ENCODE measurements at regions not wholly inside any gene's neighbourhood (a gene's known extent, or its start where the extent isn't known, plus 50 kb on each side); places are given as distances from the start of the nearest gene placed in this dataset.
"Not testable (repeated sequence)": the region's sequence is repeated elsewhere in the genome, so short reads cannot be mapped to it uniquely, and the experiment has no call there.

DNA sequence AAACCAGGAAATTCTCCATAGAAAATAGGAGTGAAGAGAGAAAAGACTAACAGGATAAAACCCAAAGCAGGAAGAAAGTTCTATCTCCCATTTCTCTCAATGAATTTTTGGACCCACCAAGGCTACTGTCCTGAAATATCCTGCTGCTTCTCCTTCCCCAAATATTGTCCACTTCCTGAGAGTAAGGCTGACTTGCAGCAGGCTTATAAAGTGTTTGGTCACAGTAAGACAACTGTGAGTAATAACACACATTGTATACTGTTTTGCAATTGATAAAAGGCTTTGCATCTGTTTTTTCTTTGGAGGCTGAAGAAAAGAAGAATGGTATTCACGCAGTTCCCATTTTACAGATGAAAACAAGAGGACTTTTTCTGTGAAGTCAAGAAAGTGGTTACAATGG lies 52.8 kb downstream of the FOXD4L6 start:
- DNase-seq: not testable (repeated sequence)

DNA sequence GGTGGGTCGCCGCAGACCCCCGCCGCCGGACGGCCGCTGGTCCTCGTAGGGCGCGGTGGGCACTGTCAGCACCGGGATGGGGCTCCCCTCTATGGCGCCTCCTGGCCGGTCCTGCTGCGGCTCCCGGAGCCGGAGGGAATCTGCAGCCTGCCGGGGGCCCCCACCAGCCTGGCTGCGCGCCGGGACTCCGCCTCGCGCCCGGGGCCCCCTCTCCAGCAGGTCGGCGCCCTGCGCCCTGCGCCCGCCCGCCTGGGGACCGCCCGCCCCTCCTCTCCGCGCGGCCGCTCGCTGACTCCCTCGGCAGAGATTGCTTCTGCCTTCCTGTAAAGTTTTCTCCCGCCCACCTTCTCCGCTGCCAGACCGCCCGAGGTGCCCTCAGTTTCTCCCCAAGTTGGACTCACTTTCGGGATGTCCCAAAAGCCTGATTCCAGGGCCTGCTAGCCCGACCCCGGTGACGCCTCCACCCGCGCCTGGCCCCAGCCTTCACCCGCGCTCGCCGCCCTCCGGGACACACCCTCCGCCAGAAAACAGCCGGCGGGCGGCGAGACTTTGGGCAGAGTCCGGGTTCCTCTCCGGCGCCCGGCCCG lies 54.0 kb downstream of the FOXD4L6 start:
- DNase-seq: not testable (repeated sequence)

DNA sequence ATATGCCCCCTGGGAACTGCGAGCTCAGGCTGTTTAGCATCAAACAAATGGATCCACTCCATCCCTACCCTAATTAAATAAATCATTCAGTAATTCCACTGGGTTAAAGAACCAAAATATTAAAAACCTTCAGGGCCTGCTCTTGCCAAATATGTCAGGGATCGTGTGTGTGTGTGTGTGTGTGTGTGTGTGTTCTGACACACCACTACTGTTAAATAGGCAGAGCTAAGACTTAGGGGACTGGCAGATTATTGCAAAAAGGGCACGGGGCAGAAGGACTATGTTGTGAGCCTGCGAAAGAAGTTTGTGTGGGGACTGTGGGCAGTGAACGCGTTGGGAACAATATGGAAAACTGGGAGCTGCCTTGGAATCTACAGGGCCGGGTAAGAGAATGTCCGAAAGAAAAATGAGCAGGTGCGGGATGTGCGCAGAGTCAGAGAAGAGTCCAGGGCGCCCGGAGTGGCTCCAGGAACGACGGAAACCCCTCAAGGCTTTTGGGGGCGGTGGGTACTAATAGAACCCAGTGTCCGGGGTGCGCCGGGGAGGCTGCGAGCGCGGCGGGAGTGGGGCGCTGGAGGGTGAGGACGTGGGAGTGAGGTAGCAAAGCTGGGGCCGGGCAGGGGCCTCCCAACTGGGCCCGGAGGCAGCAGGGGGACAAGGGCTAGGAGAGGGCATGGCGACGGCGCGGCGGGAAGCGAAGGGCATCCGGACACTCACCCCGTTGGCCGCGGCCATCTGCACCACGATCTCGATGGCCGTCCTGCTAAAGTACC lies 54.8 kb downstream of the FOXD4L6 start:
- not testable (repeated sequence) for DNase-seq

DNA sequence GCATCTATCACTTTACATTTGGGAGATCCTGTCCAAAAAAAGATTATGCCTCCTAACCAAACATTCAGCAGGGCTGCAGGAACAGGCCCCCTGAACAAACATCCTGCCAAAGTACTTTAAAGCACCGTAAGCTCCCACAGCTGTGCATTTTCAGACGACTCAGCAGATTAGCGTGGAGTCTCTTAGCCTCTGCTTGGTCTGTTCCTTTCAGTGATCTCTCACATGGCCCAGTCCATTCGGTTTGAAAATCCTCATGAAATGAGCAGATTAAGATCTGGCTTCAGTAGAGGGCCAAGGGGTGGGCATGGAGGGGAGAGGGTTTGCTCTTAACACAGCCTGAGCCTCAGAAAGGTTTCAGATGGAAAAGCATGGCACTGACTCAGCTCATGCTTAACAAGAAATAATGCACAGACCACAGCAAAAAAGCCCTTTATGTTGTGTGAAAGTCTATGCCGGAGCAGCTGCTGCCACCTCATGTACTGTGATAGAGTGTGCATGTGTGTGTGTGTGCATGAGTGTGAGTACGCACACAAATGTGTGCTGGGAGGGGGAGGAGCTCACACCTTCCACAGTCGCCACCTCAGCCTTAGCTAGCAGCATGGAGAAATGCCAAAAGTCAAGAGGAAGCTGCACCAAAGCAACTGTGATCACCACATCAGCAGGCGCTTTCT lies 64.2 kb downstream of the FOXD4L6 start:
- DNase-seq: peak; percentile 7

DNA sequence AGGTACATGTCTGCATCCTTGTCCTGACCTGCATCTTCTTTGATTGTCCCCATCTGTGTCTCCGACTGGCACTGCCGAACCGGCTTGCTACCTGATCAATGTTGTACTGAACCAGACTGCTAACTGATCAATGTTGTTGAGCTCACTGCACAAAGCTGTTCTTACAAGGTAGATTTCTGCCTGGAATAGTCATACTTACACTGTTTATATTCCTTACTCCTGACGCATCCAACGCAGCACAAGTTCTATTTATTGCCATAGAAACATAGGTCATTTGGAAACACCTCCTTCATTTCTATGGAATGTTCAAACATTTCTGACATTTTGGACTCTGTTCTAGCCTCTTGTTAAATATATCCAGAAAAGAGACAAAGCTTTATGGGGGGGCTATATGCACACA lies 65.2 kb downstream of the FOXD4L6 start:
- DNase-seq: not testable (repeated sequence)

DNA sequence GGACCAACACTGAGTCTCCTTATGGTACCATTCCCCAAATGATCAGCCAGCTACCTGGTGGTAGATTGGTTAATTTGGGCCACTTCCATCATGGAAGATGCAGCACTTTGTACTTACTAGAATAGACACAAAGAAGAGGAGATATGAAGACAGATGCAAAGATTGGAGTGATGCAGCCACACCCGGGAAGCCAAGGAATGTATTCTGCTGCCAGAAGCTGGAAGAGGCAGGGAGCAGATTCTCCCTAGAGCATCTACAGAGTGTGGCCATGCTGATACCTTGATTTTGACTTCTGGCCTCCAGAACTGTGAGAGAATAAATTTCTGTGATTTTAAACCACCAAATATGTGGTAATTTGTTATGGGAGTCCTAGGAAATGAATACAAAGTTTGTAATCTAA lies 68.9 kb downstream of the FOXD4L6 start:
- DNase-seq: not testable (repeated sequence)

DNA sequence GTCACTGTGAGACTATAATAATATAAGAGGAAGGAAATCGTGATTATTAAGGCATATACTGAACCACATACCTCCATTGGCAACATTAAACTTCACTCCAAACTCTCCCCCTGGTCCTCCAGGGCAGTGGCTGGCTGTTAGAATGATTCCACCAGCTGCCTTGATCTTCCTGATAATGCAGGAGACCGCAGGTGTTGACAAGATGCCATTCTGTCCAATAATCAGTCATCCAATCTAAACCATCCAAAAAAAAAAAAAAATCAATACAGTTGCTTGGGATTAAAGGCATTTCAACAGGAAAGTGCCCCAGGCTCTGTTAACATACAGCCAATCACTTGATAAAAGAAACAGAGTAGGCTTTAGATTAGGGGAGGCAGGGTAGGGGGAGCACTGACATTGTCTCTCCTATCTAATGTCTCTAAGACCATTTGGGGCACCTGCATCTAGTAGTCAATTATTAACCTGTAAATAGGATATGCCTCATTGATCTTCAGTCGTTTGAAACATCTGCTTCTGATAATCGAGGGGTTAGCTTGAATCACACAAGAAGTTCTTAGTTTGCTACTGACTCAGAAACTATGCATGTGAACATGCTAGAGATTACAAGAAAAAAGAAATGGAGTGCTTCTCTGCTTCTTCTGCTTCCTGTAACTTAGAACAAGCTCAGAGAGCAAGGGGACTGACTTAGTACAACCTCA lies 74.7 kb downstream of the FOXD4L6 start:
- DNase-seq: not testable (repeated sequence)

DNA sequence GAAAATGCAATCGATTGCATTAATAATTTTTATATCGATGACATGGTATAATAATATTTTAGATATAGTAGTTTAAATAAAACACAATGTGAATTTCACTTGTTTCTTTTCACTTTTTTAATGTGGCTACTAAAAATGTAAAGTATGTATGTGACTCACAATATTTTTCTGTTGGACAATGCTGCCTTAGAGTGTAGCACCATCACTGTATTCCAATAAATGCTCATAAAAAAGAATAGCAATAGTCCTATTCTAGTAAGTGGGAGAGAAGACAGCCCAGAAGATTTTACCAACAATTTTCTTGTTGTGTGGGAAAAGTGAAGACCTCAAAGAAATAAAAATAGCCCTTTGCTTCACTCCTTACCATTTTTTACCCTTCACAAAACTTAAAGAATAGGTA lies 79.8 kb downstream of the FOXD4L6 start:
- not testable (repeated sequence) for DNase-seq

DNA sequence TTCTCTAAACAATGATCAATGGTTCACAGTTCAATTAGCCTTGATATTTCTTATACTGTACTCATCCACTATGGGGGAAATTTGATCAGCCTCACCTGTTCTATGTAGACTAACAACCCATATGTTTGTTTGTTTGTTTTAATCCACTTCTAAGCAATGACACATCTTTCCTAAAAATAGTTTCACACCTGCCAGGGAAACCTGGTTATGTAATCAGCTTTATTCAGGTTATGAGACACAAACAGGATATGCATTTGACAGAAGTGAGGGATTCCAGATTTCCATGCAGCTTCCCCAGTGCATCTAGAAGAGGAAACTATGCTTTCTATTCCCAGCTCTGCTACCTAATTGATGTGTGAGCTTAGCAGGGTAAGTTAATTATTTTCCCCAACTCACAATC lies 80.7 kb downstream of the FOXD4L6 start:
- not testable (repeated sequence) for DNase-seq

DNA sequence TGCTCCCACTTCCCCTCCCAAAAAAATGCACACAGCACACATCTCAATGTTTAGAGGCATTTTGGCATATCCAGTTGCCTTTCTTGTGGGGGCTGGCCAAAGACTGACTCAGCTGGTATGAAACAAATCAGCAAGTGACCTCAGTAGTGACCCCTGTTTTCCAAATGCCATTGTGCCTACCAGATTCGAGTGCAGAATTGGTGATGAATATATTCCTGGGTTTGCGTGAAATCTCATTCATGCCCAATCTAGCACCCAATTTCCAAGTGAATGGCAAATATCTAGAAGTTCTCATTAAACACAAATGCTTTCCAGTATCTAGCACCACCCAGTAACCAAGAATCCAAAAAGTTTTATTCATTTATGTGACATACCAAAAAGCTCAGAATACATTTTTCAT lies 83.6 kb downstream of the FOXD4L6 start:
- not testable (repeated sequence) for DNase-seq

DNA sequence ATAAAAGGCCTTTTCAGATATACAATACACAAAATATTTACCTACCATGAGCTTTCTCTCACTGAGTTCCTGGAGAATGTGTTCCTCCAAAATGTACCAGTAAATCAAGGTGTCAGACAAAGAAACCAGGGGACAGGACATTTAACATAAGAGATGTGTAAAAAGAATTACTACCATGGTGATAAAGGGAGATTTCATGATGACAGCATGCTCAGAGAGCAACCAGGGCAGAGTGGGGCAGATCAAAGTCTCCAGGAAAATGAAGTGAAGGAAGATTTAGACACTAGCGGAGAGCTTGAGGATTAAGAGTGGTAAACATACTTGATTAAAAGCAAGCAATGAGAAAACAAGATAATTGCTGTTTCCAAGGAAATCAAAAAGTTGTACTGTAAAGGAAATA lies 85.0 kb downstream of the FOXD4L6 start:
- DNase-seq: not testable (repeated sequence)

DNA sequence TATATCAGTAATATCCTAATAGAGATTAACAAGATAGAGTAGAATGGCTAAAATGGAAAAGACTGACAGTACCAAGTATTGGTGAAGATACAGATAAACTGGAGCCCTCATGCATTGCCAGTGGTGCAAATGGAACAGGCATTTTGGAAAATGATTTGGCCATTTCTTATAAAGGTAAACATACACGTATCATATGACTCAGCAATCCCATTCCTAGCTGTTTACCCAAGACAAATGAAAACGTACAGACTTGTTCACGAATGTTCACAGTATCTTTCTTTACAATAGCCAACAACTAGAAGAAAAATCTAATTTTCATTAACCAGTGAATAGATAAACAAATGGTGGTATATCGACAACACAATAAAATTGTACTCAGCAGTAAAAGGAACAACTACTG lies 86.4 kb downstream of the FOXD4L6 start:
- not testable (repeated sequence) for DNase-seq

DNA sequence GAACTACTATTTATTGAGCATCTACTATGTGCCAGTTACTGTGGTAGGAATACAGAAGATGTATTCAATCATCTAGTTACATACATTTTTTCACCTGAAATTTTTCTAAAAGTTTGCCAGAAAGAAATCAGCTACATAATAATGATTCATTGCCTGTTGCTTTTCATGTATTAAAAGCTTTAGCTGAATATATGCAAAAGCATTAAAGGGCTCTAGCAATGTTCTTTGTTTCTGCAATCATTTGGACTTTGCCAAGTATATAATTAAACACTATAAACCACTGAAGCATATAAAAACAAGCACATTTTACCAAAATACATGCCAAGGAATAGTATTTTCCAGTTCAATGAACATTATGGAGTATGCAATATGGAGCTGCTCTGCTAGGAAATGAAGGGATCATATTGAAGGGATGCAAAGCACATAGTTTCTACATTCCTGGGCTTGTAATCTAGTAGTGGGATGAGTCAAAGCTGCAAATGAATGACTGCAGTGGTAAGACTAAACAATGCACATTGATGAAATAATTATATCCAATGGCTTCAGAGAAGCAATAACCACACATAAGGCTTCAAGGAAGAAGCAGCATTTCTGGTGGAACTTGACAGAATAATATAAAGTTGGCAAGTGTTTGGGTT lies 87.7 kb downstream of the FOXD4L6 start:
- not testable (repeated sequence) for DNase-seq

DNA sequence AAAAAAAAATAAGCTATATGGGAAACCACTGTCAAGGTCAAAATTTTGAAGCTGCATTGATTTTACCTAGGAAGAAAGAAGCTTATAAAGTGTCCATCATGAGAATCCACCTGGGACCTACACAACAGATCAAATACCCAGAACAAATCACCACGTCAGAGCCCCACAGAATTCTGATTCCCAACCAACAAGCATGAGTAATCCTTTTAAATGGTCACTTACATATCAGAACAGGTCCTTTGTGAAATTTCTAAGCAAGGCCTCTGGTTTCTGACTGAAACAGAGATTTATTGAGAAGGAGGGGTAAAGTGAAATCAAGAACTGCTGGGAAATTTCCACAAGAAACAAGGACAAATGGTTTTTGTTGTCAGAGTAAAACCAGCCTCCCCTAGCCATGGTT lies 93.2 kb downstream of the FOXD4L6 start:
- not testable (repeated sequence) for DNase-seq

DNA sequence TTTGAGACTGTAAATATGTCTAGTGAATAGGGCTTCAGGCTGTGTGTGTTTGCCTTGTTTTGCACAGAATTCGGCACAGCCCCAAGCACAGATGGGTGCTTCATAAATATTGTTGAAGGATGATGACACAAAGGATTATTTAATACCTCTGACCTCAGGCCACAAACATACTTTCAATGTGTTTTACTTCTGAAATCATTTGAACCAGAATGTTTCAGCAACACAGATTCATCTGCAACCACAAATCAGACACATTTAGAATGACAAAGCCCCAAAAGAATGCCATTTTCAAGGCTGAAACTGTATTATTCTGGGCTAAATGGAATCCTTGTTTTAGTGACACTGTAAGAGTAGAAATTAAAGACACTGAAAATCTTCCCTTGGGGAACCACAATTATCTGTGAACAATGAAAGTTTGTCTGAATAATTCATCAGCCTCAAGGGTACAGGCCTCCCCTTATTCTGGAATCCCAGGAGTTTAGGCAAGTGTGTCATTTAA lies 93.7 kb downstream of the FOXD4L6 start:
- not testable (repeated sequence) for DNase-seq

DNA sequence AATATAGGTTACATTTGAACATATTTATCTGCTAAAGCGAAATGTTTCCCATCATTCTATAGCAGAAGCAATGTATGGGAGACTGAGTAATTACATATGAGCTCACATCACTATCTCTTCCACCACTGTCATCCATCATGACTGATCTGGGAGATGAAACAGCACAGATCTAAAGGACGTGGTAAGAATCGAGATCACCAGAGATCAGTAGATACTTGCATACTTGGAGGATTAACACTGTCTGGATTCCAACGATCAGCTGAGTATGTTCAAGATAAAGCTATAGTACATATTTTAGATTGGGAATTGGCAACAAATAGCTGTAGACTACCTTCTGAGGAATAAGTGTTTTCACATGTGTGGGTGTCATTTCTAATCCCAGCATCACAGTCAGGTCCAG lies 94.6 kb downstream of the FOXD4L6 start:
- DNase-seq: not testable (repeated sequence)

DNA sequence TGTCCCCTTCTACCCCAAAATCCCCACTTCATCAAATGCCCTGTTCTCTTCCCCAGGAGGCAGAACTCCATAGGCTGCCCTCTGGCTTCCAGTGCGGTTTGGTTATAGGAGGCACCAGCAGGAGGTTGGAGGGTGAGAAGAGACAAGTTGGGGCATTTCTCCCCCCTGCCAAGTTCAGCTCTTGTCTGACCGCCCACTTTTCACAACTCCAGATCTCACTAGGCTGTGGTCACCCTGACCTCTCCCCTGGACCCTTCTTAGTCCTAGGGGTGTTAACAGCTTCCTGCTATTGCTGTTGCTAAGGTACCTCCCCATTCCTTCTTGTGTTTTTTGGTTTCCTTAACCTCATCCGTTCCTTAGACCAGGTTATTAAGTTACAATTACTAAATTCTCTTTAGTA lies 95.1 kb downstream of the FOXD4L6 start:
- DNase-seq: not testable (repeated sequence)

DNA sequence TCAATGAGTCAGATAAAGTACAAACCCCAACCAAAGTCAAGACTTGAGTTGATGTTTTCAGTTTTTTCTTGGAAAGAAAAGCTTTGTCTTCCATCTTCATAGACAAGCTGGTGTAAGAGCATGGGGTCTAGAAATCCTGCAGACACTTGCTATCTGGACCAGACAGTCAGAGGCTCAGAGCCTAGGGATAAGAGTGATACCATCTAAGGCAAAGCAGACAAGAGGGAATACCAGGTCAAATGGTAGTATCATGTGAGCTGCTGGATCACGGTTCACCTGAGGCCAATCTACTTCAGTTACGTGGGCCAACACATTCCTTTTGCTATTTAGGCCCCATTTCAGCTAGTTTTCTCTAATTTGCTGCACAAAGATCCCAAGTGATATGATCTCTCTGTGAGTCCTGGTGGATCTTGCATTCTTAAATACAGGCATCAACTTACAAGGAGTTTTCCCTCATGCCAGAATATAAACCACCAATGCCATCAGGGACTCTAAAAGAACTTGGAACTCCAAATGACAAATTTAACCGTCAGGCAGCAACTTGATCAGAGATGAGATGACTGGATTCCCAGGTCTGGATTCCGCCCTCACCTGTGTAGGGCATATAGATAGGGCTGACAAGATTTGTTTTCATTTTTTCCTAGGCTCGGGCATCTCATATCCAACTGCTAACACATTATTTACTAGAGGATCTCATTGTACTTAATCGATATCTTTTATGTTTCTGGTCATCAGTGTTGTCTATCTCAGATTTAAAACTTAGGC lies 101.4 kb downstream of the FOXD4L6 start:
- DNase-seq: not testable (repeated sequence)

DNA sequence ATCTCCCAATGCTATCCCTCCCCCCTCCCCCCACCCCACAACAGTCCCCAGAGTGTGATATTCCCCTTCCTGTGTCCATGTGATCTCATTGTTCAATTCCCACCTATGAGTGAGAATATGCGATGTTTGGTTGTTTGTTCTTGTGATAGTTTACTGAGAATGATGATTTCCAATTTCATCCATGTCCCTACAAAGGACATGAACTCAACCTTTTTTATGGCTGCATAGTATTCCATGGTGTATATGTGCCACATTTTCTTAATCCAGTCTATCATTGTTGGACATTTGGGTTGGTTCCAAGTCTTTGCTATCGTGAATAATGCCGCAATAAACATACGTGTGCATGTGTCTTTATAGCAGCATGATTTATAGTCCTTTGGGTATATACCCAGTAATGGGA lies 106.1 kb downstream of the FOXD4L6 start:
- DNase-seq: not testable (repeated sequence)

DNA sequence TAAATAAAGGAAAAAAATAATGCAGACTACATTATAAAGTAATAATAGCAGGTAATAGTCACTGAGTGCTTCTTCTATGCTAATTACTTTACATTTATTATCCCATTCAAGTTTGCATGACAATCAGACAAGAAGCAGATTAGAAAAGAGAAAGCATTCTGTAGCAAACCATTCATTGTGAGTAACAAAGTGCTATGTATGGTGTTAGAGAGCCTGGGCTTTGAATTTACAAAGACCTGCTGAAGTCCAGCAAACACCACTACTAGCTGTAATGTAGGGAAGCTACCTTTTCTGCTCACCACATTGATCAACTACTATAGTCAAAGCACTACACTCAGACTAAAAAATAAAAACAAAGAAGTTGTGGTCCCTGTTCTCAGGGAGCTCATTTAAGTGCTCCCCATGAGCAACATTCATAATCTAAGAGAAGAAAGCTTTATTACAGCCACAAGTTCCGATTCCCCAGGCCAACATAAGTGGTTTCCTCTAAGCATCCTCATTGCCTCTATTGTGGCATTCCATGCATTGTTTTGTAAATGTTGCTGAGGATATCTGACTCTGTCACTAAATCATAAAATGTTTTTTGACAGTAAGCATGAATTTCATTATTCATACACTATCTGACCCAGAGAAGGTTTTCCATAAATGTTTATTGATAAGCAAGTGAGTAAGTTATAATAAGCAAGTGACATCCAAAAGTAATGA lies 108.5 kb downstream of the FOXD4L6 start:
- not testable (repeated sequence) for DNase-seq

DNA sequence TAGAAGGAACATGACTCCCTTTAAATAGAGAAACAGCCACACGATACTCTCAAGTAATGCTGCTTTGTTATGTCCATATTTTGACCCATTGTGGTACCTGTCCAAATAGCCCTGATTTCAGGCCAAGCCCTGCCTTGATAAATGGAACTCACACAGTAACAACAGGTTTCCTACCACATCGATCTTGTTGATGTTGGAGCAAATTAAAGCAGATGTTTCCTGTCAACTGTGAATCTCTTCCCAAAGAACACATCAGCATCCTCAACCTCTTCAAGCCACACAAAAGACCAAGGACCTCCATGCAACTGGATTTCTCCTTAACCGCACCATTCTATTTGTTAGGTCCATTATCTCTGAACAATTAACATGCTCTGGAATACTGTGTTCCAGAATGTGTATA lies 109.5 kb downstream of the FOXD4L6 start:
- not testable (repeated sequence) for DNase-seq
